NOMO-1 treated with dmso at 0.1 percent for 144 hours (cell line): ENCODE measurements at regions not wholly inside any gene's neighbourhood (a gene's known extent, or its start where the extent isn't known, plus 50 kb on each side); places are given as distances from the start of the nearest gene placed in this dataset.
"Not testable (repeated sequence)": the region's sequence is repeated elsewhere in the genome, so short reads cannot be mapped to it uniquely, and the experiment has no call there.

ENCODE experiments used
- DNase-seq: peaks from one replicate; lab custom pipeline; 2025; ENCODE audit not compliant: unreplicated experiment; lab: John Stamatoyannopoulos, UW

DNA sequence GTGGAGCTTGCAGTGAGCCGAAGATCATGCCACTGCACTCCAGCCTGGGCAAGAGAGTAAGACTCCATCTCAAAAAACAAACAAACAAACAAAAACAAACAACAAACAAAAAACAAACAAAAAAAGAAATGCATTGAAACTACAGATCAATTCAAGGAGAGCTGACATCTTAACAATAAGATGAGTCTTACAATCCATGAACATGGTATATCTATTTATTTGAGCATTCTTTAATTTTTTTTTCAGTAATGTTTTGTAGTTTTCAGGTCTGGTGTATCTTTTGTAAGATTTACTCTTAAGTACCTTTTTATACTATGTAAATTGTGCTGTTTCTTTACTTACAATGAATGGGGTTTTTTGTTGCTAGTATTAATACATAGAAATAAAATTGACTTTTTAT, 140.1 kb upstream of the DAPK1 start:
- DNase-seq: no peak

DNA sequence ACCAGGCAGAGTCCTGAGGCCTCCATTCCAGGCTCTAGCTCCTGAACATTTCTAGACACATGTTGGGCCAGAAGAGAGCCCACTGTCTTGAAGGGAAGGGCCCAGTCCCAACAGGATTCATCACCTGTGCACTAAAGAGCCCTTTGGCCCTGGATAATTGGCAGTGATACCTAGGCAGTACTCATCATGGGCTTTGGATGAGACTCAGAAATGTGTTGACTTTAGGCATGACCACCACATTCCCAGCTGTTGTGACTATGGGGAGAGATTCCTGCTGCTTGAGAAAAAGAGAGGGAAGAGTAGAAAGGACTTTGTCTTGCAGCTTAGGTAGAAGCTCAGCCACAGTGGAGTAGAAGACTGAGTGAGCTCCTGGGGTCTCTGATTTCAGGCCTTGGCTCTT, 138.4 kb upstream of the DAPK1 start:
- no peak for DNase-seq

DNA sequence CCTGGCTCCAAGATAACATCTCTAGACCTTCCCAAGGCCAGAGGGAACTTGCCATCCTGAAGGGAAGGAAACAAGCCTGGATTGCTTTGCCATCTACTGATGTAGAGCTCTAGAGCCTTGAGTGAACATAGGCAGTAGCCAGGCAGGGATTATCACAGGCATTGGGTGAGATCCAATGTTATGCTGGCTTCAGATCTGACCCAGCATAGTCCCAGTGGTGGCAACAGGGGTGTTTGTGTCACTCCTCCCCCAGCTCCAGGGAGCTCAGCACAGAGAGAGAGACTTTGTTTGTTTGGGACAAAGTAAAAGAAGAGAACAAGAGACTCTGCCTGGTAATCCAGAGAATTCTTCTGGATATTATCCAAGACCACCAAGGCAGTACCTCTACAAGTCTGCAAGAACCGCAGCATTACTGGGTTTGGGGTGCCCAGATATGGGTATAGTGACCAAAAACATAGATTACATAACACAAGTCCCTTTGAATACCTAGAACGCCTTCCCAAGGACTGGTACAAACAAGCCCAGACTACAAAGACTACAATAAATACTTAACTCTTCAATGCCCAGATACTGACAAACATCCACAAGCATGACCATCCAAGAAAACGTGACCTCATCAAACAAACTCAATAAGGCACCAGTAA, 137.6 kb upstream of the DAPK1 start:
- DNase-seq: no peak

DNA sequence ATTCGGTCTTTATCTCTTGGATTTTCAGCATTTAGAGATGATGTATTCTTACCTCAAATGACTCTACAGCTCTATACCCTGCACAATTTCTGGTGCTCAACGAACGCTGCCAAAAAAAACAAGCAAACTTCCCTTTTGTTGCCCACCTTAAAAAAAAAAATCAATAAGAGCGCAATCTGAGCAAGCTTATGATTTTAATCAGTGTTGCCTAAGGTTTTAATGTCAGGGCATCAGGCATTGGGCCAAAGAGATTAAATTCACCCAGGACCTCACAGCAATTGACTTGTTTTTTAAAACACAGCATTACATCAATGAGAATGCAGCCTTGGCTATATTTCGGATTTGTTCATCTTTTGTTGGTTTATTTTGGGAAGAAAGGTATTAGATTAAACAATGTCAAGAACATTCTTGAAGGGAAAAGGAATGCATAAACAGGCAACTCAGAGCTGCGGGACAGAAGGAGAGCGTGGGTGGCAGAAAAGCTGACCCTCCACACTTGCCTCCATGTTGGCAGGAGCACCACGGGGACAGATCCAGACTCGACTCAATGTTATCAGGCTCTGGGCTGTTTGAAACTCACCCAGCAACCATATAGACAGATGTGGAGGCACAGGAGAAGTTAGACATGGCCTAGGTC, 127.5 kb upstream of the DAPK1 start:
- DNase-seq: no peak

DNA sequence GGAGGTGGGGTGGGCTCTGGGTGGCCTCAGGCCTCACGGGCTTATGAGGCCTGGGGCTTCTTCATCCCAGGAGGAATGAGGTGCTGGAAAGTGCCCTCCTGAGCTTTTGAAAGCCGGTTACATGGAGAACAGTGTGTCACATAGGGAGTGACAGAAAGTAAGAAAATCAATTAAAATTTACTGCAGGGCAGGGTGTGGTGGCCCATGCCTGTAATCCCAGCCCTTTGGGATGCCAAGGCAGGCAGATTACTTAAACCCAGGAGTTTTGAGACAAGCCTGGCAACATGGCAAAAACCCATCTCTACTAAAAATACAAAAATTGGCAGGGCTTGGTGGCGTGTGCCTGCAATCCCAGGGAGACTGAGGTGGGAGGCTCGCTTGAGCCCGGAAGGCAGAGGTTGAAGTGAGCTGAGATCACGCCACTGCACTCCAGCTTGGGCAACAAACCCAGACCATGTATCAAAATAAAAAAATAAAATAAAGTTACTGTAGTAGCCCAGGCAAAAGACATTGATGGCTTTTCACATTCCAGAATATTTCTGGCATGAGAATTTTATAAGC, 125.8 kb upstream of the DAPK1 start:
- DNase-seq: no peak

DNA sequence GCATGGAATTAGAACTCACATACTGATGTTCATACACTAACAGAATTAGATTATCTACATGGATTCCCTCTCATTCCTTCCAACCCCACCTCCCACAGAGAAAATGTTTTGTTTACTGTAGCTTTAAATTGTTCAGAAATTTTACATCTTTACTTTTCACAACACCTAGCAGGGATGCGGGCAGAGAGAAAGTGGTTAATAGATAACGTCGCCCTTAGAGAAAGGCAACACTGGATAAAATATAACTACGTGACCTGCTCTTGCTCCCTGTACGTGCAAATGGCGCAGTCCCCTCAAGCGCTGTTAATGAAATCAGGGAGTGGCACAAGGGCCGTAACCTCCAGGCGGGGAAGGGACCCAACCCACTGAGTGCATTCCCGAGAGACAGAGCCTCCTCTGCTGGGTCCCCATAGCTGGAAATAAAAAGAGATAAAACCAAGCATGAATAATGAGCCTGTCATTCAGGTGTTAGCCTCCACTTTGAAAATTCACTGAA, 125.3 kb upstream of the DAPK1 start:
- no peak for DNase-seq

DNA sequence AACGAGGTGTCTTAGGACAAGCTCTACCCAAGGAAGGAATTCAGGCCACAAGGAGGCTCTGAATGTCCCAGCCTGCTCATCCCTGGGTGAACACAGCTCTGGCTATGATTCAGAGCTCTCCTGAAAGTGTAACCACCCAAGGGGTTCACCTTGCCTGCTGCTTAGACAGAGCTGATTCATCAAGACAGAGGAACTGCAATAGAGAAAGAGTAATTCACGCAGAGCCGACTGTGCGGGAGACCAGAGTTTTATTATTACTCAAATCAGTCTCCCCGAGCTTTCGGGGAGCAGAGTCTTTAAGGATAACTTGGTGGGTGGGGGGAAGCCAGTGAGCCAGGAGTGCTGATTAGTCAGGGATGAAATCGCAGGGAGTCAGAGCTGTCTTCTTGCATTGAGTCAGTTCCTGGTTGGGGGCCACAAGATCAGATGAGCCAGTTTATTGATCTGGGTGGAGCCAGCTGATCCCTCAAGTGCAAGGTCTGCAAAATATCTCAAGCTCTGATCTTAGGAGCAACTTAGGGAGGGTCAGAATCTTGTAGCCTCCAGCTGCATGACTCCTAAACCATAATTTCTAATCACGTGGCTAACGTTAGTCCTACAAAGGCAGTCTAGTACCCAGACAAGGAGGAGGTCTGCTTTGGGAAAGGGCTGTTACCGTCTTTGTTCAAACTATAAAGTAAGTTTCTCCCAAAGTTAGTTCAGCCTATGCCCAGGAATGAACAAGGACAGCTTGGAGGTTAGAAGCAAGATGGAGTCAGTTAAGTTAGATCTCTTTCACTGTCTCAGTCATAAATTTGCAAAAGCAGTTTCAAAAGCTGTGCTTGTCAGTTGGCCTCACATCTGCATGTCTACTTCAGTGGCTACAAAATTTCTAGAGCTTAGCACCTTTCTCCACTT, 123.4 kb upstream of the DAPK1 start:
- DNase-seq: not testable (repeated sequence)

DNA sequence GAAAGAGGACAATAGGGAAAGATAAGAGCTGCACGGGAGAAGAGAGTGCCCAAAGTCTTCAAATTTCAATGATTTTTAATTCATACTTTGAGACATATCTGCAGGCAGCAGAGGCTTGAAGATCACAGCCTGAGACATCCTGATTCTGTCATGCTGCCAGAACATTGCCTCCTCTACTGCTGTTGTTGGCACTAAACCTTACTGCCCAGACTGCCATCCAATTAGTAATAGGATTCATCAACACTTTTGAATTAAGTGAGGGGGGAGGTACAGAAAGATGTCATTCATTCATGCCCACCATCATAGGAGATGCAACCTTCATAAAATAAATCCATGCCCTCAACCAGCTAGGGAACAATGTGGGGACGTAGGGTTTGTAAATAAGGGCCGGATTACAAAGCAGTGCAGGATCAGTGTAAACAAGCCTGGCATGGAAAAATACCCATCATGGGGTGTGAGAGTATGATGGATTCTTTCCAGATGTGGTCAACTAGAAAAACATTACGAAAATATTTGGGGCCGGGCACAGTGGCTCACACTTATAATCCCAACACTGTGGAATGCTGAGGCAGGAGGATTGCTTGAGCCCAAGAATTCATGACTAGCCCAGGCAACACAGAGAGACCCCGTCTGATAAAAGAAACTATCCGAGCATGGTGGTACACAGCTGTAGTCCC, 122.1 kb upstream of the DAPK1 start:
- DNase-seq: no peak

DNA sequence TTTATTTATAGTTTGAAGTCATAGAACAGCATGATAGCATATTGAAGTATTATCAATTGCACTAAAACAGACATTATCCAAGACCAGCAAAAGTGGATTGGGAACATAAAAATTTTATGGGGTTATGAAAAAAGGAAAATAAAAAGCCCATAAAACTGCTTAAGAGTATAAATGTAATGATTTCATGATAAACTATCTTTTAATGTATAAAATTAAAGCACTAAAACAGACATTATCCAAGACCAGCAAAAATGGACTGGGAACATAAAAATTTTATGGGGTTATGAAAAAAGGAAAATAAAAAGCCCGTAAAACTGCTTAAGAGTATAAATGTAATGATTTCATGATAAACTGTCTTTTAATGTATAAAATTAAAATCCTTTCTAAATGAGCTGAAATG, 119.0 kb upstream of the DAPK1 start:
- no peak for DNase-seq

DNA sequence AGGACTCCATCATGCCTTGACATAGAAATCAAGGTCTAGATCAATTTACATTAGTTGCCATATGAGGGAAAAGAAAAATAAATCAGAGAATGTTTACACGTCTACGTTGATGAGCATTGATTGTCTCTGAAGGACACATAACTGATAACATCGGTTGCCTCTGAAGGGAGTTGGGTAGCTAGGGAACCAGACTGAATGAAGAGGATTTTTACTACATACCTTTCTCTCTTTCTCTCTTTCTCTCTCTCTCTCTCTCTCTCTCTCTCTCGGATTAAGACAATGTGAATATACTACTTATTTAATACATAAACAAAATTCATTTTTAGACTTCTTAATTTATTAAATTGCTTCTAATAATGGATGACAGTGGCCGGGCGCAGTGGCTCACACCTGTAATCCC, 118.4 kb upstream of the DAPK1 start:
- no peak for DNase-seq

DNA sequence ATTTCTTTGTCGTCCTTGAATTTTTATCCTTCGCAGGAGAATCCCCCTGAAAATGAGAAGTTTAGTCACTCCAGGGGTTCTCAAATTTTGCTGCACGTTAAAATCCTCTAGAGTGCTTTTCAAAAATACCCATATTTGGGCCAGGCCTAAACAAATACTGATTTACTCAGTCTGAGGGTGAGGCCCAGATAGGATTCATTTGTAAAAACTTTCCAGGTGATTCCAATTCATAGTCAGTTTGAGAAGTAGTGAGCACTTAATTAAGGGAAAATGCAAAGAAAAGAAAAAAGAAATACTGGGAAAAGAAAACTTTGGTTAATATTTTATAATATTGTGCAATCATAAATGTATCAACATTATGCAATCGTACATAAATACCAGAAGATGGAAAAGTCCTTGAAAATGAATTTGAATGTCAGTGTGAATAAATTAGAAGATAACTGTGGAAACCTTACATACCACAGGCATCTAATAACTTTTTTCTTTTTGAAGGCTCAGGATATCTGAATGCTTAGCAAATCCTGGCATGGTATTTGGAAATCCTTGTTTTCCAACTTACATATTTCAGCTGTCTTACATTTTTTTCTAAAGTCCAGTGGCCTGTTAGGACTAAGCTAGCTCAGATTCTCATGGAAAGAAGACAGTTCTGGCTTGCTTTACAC, 116.5 kb upstream of the DAPK1 start:
- no peak for DNase-seq

DNA sequence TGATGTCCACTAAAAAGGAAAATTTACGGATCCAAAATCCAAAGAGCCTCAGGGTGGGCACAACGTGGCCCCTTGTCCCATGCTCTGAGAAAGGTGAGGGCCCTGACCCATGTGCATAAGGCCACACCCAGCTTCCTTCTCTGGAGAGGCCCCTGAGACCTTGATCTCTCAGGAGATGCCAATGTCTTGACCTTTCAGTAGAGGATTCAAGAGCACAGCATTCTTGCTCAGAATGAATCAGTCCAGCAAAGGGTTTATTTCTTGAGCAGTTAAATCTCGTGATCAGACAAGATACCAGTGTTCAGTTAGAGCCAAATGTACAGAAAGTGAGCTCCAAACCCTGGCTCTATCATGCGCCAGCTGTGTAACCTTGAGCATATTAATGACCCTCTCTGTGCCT, 115.9 kb upstream of the DAPK1 start:
- DNase-seq: no peak

DNA sequence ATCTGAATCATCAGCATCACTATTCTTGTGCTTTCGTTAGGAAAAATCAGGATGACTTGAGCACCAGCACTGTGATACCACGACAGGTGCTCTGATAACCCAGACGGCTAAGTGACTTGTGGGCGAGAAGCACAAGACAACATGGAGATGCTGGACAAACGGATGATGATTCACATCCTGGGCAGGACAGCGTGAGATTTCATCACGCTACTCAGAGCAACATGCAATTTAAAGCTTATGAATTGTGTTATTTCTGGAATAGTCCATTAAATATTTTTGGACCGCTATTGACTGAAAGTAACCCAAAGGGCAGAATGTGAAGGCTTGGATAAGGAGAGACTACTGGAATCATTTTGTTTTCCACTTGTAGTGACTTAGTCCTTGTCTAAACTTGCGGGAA, 114.8 kb upstream of the DAPK1 start:
- no peak for DNase-seq

DNA sequence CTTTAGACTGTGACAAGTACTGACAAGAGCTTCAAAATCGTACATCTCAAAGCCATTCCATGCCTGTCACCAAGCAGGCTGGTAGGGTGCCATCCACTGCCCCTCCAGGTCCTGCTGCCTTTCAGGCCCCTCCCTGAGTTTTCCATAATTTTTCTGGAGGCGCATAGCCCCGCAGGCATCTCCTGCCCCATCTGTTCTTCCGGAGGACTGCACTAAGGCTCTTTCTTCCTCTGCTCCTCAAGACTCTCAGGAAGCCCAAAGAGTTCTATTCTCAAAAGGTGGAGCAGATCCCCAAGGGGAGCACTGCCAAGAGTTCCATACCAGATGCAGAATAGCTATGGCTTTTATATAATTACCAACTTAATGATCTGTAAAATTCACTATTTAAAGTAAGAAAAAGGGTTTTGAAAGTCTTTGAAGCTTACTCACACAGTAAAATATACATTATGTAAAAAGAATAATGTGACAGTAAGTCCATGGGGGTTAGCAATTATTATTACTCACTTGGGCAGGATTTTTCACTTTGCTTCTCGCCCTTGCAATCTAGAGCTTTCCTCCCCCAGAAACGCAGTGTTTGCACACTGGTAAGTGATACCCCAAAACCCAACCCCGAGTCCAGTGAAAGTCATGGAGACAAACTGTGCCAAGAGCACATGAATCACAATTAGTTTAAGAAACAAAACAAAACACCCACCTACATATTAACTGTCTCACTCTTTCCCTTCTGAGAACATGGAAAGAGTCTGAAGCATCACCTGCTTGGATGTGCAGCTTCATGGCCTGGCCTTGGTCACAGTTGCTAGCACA, 114.1 kb upstream of the DAPK1 start:
- no peak for DNase-seq

DNA sequence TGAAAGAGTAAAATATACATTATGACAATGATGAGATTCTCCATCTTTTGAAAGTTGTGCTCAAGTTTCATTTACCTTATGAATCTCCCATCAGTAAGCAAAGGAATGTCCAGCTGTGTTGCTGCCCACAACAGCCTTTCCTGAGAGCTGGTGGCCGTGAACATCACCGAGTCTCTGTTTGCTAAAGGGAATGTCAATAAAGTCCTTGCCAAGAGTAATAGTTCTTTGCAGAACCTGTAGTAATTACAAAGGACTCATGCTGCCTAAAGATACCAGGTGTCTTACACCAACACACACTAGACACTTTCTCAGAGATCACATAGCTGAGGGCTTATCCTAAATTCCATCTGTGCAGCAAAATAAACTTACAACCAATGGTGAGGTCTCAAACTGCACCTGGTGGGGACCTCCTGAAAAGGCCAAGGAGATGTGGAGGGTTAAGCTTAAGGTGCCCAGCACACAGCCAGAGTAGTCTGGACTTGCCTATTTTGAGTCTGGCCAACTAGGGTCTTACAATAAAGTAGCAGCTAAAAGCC, 111.1 kb upstream of the DAPK1 start:
- DNase-seq: no peak

DNA sequence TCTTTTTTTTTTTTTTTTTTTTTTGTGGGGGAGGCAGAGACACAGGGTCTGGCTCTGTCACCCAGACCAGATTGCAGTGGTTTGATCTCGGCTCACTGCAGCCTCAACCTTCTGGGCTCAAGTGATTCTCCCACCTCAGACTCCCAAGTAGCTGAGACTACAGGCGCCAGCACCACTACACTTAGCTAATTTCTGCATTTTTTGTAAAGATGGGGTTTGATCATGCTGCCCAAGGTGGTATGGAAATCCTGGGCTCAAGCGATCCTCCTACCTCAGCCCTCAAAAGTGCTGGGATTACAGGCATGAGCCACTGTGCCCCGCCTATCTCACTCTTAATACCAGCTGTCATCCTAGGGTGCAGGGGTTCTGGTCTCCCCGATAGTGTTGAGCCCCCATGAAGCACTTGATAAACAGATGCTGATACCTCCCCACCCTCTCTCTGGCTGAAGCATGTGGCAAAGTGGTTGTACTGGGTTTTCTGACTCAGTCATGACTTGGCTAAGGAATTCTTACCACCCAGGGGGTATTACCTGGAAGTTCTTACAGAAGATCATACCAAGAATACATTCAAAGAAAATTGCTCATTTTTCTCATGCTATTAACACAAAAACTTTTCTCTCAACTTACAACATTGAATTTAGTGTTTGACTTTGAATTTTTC, 110.2 kb upstream of the DAPK1 start:
- no peak for DNase-seq

DNA sequence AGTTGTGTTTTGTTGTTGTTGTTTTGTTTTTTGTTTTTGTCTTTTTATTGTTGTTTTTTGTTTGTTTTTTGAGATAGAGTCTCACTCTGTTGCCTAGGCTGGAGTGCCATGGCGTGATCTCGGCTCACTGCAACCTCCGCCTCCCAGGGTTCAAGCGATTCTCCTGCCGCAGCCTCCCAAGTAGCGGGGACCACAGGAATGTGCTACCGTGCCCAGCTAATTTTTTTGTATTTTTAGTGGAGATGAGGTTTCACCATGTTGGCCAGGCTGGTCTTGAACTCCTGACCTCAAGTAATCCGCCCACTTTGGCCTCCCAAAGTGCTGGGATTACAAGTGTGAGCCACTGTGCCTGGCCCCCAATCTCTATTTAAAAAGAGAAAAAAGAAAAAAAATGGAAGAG, 109.0 kb upstream of the DAPK1 start:
- DNase-seq: not testable (repeated sequence)

DNA sequence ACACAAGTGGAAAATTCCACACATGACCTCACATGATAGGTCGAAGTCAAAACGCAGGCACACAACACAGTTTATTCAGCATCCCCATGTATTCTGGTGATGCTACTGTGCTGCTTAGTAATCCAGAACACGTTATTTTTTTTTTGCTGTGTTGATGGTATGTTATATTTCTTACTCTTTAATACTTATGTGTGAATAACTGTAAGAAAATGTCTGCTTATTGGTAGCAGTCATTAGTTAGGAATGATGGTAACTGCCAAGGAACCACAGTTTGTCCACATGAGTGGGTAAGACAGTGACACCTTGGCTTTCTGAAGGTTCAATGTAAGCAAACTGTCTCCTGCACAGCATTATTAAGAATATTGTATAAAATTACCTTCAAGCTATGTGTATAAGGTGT, 107.7 kb upstream of the DAPK1 start:
- no peak for DNase-seq

DNA sequence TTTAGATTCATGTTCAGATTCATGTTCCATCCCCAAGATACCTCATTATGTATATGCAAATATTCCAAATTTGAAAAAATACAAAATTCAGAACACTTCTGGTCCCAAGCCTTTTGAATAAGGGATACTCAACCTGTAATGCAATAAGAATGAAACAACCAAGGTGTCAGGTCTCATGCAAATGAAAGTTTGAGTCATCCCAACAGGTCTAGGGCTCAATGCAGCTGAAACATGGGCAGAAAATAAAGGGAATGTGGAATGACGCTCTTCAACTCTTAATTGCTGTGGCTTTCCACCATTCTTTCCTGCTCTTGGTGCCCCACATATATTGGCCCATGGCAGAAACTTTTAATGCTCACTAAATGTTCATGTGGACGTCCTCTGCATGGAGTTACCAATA, 107.3 kb upstream of the DAPK1 start:
- no peak for DNase-seq
